Activated naive CD8-positive, alpha-beta T cell treated with anti-CD3 and anti-CD28 coated beads, Interleukin-2, amount 50 U/mL, for 16 hours (primary cell): ENCODE measurements at regions not wholly inside any gene's neighbourhood (a gene's known extent, or its start where the extent isn't known, plus 50 kb on each side); places are given as distances from the start of the nearest gene placed in this dataset.

Experiments
- DNase-seq: peaks from one replicate; pipeline ENCODE4 v3.0.0-alpha.2; 2020; ENCODE audit warnings: low read depth, low spot score

DNA sequence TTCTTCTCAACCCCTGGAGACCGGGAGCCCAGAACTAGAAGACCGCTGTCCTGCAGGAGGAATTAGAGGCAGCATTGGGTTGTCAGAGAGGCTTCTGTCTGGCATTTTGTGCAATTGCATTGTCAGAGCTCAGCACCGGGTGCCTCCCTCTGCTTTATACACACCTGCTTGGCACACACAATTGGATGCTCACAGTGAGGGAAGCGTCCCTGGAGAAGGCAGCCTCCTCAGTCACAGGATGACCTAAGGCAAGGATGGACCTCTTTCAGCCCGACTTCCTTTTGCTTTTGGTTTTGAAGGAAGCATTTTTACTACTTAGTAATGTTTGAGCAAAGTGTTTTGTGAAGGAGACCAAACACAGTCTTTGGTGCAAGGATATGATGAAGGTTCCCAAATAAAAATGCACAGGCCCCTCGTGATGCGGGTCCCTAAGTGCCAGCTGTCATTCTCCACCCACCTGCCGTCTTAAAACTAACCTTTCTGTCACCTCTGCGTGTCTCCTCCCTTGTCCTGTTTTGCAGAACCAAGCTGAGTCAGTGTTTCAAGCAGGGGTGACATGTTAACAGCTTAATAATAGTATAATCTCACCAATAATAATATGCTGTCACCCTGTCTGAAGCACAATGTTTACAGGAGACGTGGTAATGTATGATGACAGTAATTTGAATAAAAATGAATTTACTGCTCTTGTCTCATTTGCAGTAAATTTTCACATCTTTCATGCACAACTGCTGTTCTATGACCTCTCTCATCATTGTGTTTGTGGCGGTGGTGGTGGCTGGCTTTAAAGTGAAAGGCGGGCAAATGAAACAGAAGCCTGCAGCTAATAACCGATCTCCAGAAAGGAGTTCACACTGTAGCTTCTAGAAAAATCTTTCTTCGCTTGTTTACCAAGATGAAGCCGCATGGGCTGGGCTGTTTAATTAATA lies 430.2 kb upstream of the MKI67 start:
- no peak for DNase-seq

DNA sequence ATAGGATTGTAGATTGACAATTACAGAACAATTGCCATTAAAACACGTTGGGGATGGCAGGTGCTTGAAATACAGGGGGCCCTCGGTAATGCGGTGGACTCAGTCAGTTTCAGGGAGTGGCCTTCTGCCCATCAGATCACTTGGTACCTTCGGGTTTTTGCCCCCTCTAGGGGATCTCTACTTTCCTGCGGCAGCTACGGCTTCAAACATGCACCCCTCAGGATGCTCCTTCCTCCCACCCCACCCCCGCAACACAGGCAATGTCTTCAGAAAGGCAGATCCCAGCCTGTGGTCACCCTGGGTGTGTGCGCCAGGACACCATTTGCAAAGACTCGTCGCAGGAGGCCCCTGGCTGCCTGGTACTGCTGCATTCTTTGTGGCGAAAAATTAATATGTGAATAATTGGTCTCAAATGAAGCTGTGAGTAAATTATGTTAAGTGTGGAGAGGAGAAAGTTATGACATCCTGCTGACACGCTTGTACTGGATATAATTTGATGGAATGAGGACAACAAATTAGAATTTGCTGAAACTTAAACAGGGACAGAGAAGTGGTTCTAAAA lies 431.0 kb upstream of the MKI67 start:
- no peak for DNase-seq

DNA sequence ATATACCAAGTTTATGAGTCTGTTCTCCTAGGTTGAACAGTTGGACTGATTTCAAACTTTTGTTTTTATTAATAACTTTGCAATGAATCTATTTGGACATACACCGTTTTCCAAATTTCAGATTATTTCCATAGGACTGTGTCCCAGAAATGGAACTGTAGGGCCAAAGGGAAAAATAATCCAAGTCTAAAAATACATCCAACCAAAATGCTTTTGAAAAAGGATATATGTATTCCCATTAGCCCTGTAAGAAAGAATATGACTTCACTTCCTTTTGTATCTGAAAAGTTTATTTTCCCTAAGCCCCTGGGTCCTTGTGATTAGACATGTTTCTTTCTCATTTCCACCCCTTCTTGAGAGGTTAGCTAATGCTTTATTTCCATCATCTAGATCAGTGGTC lies 434.2 kb upstream of the MKI67 start:
- no peak for DNase-seq

DNA sequence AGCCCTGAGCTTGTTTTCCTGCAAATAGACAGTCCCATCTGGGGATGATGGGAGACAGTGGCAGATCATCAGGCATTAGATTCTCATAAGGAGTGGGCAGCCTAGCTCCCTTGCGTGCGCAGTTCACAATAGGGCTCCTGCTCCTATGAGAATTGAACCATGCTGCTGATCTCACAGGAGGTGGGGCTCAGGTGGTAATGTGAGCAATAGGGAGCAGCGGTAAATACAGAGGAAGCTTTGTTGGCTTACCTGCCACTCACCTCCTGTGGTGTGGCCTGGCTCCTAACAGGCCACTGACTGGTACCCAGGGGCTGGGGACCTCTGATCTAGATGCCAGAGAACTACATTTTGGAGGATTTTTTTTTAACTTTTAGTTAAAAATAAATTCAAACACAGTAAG lies 434.8 kb upstream of the MKI67 start:
- no peak for DNase-seq

DNA sequence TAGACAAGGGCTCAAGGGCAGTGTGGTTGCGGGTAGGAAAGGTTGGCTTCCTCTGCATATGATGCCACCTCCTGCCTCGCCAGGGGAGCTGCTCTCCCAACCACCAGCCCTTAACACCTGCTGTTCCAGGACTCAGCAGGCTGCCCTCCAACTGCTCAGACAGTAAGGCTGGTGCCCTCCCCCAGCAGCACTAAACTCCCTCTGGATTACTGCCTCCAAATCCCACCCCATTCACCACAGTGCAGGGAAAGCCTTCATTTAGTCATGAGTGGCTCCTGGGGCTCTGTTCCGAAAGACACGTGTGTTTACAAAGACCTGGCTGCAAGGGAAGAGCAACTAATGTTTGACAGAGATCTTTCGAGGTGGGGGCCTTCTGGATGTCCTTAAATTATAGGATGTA lies 437.2 kb upstream of the MKI67 start:
- DNase-seq = no peak

DNA sequence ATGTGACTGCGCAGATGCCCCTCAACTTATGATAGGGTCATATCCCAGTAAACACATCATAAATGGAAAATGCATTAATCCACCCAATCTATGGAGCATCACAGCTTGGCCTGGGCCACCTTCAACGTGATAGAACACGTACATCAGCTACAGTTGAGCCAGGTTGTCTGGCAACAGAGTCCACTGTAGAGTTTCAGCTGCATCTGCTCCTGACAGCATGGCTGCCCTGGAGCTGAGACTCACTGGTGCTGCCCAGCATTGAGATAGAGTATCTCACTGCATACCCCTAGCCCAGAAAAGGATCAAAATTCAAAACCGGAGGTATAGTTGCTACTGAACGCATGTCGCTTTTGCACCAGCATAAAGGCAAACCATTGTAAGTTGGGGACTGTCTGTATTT lies 437.7 kb upstream of the MKI67 start:
- DNase-seq = no peak

DNA sequence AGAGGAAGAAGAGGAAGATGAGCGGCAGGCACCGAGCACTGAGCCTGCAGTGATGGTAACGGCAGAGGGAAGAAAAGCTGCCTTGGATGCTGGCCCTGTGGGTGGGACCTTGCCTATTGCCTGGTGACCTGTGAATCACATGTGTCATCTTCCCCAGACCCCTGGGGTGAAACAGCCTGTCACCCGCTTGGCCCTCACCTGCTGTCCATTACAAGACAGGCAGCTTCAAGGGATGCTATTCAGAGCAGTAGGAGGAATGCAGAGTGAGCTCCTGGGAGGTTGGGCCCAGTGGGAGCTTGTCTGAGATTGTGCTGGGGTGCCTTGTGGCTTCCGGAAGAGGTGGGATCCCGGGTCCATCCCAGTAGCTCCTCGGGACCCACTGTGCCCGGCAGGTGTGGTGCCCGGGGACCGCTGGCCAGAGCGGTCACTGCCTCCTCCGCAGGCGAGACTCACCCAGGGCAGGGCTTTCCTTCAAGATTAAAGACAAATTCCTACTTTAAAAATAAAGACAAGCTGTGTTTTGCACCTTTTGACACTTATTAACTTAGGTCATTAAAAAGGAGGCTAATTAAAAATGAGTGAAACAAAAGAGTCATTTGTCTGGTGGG lies 440.2 kb upstream of the MKI67 start:
- no peak for DNase-seq

DNA sequence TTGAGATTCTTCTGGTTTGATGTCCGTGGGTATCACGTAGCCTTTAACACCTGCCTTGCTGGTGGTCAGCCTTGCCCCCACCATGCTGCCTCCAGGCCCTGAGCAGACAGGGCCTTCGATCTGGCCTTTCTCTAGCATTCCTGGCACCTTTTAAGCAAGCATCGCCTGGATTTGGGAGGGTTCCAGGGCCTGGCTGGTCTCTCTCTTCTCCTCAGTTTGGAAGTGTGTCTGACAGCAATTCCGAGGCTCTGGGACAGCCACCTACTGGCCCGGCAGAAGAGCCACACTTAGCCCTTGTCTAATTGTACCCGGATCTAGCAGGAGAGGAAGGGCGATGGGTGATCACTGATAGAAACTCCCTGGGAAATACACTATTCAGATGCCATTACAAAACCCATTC lies 441.3 kb upstream of the MKI67 start:
- DNase-seq = no peak

DNA sequence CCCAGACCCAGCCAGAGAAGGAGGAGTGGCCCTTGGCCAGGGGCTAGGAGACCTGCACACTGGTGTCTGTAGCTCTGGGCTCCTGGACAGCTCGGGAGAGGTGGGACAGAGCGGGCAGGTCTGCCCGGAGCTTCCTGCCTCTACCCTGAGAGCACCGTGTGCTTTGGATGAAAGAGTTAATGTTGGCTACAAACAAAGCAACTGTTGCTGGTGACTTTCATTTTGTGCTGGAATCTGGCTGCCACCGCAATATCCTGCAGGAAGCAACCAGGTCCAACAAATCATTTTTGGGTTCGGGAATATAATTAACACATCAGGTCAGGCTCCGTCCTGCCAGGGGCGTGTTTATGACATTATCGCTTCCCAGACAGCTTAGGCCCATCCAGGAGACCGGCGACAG lies 441.8 kb upstream of the MKI67 start:
- DNase-seq = no peak

DNA sequence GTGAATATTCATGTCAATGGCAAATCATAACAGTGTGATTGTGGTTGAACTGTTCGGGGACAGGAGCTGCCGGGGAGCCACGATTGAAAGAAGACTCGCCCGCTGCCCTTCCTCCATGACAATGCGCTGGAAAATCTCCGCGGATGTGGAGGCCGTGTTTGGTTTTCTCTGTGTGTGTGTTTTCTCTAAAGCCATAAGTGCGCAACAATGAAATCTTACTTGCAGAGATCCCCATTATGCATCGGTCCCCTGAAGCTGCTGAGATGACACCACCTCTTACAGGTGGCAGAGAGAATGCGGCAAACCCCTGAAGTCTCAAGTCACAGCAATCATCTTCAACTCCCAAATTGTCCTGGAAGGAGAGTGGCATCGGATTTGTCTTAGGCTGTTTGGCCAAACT lies 442.3 kb upstream of the MKI67 start:
- DNase-seq = no peak

DNA sequence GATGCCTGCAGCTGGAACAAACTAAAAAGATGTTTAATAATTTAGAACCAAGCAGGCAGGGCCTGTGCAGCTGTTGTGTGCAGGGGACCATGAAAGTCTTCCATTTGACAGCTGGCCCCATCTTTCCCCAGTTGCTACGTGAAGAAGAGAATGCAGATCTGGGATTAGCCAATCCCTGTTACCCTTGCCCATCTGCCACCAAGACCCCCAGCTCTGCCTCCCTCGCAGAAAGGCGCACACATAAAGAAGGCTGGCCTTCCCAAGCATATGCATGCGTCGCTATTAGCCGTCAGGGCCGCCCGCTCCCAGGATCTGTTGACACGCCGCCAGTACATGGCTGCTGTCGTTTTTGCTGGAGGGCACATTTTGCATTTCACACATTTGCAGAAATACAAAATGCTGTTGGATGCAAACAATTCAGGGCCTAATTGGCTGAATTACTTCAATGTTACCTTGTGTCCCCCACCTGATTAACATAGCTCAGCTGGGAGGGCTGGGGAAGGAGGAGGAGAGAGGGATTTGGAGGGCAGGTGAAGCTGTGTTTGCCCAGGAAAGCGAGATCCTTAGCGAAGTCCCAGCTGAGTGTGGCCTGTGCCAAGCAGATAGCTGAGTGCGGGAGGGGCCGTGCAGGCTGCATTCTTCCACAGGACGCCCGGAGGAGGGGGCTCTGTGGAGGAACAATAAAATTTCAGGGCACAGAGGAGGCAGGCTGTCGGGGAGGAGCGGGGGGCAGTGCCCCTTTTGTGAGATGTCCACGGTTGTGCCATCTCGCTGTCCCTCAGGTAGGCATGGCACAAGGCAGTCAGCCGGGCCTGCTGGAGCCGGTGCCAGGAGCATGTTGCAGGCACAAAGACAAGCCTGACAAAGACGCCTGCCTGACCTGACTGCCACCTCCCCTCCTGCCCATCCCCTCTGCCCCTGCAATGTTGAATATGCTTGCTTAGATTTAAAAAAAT lies 443.0 kb upstream of the MKI67 start:
- no peak for DNase-seq

DNA sequence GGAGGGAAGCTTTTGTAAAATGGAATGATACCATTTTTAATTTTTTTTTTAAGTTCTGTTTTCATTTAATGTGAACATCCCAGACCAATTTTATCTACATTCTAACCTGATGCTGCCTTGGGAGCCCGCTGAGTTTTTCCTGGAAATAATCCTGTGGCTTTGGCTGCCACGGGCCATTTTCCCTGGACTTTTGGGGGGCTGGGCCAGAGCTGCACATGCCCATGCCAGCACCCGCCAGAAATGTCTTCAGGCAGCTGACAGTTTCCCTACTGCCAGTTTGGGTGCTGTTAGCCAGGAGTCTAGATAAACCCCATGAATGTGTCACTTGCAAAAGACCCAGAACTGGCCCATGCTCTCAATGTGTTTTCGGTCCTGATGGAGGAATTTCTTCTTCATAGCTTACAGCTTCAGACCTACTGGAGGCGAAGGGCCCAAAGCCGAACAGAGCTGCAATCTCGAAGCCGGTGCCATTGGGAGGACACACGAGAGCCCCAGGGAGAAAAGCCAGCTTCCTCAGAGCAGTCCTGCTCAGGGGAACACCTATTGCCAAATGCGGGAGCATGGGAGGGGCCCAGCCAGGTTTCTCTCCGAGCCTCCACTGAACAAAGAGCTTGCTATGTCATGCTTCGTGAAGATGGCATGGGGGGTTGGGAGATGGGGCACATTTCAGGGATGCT lies 444.2 kb upstream of the MKI67 start:
- no peak for DNase-seq

DNA sequence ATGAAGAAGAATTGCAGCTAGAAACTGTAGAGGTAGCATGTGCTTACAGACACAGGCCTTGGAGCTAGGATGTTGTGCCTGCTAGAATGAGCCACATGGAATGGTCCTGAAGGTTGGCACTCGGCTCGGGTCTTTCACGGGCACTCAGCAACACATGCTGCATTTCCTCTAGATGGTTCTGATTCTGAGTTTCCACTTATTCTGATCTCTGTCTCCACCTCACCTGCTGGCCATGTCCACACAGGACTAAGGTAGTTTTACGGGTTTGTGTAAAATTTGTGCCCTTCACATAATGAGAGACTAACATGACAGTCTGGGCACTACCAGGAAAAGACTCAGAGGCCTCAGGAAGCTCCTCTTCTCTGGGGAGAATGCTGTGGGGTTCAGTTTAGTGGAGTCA lies 444.8 kb upstream of the MKI67 start:
- no peak for DNase-seq

DNA sequence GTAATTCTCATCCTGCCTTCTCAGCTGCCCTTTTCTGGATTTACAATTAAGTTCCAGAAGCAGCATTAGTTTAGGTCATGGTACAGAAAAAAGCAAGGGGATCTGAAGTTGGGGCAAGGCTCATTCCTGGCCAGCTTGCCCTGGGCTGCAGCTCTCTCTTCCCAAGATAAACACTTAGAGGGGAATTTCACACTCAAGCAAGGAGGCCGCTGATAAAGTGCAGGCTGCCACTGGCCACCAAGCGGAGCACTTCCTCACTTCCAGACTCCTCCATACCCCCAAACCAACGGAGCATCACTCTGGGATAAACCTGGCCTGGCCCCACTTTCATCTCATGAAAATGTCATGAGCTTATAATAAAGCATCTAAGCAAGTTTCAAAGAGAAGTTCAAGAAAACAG lies 445.5 kb upstream of the MKI67 start:
- no peak for DNase-seq

DNA sequence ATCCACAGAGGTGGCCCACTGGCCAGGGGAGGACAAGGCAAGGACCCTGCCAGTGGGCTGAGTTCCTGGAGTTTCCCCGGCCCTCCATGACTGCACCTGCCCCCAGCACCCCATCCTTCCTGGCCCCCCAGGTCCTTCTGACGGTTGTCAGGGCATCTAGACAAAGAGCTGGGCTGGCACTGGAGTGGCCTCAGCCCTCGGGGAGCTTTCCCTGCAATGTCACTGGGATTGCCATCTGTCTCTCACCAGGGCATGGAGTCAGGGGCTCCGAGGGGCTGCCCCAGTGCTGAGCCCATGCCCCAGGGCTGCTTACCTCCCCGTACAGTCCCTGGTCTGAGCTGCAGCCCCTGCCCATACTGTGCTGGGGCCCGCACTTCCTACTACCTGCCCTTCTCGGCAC lies 446.5 kb upstream of the MKI67 start:
- no peak for DNase-seq

DNA sequence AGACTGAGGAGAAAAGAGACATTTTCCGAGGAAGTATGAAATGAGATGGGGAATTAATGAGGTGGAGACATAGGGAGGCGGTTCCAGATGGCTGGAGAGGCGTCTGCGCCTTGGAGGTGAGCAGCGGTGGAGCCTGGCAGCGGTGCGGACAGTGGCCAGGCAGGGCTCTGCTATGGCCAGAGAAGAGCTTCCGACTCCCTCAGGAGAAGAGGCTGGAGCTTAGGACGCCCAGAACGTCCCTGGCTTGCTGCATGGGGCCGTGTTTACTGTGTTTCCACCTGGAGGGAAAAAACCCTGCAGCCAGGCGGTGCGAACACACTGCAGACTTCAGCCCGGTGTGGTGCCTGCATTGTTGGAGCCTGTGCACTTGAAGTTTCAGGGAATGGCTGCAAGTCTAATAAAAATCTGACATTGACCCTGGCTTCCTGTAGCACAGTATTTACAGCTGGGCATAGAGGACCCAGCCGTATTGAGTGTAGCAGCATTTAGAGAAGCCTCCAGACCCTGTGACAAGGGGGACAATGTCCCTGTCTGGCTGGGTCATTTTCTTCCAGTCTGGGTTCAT lies 447.1 kb upstream of the MKI67 start:
- no peak for DNase-seq

DNA sequence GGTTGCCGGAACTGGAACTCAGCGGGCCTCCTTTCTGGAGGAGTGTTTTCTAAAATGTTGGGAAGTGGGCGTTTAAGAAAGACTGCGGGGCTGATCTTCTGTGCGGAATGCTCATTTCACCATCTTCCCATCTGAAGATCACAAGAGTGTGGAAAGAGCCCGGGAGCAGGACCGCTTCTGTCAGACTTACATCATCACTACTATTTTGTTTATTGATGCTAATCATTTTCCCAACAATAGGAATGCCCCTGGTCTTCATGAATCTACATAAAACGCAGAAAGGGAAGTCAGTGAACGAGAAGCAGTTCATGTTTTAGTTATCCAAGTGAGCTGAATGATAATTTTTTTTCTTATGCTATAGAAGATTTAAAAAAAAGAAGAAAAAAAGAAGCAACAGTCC lies 447.8 kb upstream of the MKI67 start:
- no peak for DNase-seq

DNA sequence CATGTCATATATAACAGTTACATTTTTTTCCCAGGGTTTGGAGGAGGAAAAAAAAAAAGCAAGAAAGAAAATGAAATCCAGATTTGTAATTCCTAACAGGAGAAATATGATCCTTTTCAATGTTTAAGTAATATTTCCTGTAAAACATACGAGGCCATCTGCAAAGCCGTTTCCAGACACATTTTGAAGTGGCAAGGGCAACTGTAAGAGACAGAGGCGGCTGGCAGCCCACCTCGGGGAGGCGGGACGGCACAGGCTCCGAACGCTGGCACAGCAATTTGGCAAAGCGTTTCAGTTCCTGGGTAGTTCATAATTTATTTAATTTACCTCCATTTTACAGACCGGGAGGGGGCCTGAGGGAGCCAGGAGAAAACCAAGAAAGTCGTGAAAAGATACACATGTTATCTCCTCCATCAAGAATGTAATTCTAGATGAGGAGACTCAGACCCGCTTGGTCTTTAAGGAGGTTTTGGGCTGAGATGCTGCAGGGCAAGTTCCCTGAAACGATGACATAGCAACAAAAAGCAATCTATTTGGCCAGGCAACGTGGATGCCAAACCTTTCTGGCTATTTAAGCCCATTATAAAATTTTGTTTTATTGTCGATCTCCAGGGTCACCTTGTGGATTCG lies 448.5 kb upstream of the MKI67 start:
- no peak for DNase-seq

DNA sequence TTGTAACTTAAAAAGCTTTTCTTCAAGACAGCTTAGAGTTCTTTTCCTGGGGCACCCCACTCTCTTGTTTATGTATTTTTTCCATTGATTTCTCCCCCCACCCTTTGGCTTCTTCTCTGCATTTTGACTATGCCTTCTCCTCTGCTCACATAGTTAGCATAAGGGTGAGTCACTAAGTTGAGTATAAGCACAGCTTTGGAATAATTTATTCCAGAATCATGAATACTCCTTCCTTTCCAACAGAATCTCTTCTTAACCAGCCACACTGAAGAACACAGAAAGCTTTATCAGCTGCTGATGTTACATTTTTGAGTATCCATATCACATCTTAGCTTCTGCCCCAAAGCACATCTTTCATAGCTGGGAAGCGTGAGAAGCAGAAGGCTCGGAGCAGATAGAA lies 449.5 kb upstream of the MKI67 start:
- DNase-seq = no peak

DNA sequence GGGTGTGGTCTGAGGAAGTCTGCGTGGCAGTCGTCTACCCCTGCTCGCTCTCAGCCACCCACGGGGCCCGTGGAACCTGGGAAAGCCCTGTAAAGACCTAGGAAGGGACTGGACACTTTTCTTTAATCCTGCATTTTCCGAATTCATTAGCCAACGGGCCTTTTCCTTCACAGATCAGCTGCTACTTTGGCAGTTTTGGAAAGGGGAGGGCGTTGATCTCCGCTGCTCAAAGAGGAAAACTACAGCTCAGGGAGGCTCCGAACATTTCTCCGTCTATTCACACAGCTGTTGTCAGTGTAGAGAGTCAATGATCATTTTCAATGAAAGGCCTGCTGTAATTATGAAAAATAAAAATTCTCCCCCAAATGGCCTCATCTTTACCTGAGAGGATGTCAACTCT lies 450.1 kb upstream of the MKI67 start:
- no peak for DNase-seq
